ENCODE measurements at regions not wholly inside any gene's neighbourhood (a gene's known extent, or its start where the extent isn't known, plus 50 kb on each side); places are given as distances from the start of the nearest gene placed in this dataset.

DNA sequence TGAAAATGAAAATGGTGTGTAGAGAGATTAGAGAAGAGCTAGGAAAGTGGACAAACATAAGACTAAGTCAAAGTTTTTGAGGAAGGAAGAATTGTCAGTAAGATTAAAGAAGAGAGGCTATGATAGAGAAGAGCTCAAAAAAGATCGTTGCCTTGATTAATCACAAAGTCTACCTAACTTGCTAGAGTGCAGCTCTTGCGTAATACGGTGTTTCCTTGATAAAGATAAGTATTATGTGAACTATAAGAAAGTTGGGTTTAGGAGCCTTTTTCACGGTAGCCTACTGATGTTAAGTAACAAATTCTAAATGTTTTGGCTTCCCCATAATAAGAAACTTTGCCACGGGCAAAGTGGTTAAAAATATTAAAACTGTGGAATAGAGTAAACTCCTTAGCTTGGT lies 226.4 kb upstream of the NRXN1 start:
- no peak for DNase-seq (ENCODE audit: low read depth, low spot score)

DNA sequence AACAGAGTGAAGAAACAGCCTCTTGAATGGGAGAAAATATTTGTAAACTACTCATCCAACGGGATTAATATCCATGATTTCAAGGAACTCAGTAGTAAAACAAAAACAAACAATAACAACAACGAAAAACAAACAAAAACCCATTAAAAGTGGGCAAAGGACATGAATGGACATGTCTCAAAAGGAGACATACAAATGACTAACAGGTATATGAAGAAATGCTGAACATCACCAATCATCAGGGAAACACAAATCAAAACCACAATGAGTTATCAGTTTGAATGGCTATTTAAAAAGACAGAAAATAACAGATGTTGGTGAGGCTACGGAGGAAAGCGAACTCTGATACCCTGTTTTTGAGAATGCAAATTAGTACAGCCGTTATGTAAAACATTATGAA lies 224.8 kb upstream of the NRXN1 start:
- DNase-seq (ENCODE audit: low read depth, low spot score), result no peak

DNA sequence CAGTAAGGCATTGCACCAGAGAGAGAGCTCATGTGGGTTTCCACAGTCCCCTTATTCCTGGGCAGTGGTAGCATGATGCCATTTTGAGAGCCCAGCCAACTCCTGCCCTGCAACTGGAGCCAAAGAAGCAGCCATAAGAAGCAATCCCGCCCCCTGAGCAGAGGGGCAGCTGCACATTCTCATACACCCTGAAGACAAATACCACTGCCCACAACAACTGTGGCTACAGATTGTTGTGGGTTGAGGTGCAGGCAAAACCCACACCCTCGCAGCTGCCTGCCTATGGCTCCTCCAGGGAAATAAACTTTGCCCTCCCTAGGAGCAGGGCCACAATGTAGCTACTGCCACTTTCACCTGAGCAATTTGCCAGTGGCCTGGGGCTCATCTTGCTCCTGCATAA lies 219.4 kb upstream of the NRXN1 start:
- no peak for DNase-seq (ENCODE audit: low read depth, low spot score)

DNA sequence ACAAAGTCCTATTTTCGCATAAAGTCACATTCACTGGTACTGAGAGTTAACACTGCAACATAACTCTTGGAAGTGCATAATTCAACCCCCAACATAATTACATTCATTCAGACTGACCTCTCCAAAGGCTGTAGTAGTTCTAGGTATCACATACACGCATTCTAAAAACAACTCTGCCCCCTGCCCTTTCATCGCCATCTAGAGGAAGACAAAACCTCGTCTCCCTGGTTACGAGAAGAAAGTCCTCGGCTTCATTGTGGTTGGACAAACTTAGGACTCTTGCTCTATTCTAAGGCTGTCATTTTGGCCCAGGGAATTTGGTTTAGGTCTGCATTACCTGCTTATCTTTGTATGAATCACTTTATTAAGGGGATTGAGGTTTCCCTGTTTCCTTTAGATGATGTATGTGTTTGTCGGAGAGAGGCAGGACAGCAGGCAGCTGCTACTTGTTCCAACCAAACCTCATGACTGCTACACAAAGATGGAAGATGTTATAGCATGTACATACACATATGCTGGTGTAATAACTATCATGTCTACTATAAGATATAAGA lies 215.4 kb upstream of the NRXN1 start:
- no peak for DNase-seq (ENCODE audit: low read depth, low spot score)

DNA sequence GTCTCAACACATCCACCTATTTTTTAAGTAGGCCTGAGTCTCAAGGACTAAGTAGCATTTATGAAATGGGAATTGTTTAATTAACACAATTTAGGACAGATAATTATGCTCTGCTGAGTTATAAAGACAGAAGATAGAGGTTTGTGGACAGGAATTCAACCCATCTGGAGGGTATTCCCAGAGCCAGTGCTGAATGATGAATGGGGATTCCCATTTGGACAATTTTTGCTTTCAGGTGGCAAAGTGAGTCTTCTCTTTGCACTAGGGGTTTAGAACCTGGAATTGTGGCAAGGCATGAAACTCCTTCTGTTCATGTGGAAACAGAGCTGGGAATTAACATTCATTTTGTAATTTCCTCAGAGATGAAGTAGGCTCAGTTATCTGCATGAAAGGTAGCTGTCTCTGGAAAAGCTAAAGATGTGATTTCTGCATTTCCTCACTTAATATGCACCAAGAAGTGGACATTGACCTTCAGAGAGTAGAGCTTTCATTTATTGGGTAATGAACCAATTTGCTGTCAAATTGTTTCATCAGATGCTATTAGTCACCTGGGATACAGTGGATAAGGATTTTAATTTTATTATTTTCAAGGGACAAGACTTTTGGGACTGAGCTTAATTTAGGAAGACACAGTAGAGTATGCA lies 212.1 kb upstream of the NRXN1 start:
- no peak for DNase-seq (ENCODE audit: low read depth, low spot score)

DNA sequence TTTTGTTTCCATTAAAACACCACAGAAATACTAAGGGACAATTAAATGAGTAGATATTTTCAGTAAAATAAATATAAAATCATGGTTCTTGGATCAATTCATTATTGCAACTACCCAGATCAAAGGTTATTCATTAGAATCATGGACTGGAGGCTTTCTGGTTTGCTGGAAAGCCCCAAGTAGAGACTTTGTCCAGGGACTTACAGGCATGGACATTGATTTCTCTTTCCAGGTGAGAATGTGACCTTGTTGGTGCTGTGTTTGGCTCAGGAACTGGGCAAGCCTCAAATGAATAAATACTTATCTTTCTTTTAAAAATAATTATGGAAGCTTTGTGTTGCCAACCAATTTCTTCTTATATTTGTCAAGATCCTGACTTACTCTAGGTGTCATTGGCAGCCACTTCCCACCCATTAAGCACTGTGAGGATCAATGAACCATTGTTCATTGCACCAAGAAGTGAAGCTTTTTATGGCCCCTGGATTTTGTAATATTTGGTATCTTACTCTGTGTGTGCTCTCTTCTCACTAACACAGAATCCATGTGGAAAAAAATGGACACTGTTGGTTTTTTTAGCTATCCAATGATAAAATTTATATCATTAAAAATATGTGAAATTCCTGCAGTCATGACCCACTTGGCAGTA lies 205.8 kb upstream of the NRXN1 start:
- no peak for DNase-seq (ENCODE audit: low read depth, low spot score)

DNA sequence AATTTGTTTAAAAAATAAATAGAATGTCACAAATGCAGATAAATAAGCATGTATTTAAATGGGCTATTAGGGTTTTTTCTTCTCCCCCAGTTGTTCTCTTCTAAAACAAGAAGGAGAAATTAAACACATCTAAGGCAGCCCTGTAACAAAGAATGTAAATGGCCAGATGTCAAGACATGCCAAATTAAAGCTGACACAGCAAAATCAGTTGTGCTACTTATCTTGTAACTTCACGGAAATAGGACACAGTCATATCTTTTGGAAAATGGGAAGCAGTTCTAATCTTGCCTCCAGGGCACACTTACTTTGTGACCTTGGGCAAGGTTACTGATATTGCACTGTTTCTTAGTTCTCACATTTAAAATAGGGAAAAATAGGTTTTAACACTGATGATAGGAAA lies 200.1 kb upstream of the NRXN1 start:
- DNase-seq (ENCODE audit: low read depth, low spot score), result no peak

DNA sequence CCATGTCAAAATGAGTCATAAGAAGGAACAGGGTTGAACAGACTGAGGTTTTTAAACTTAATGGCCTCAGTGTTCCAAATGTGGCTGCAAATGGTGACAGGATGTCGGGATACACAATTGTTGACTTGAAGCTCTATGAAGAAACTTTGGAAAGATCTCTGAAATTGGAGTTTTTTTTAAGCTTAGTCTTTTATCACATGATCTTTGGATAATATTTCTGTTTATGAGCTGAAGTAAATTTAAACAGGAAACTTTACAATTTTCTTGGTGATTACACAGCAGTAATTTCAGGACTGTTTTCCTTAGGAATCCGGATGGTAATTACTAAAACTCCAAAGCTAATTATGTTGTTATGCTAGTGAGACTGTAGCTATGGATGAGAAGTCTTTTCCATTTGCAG lies 199.1 kb upstream of the NRXN1 start:
- no peak for DNase-seq (ENCODE audit: low read depth, low spot score)

DNA sequence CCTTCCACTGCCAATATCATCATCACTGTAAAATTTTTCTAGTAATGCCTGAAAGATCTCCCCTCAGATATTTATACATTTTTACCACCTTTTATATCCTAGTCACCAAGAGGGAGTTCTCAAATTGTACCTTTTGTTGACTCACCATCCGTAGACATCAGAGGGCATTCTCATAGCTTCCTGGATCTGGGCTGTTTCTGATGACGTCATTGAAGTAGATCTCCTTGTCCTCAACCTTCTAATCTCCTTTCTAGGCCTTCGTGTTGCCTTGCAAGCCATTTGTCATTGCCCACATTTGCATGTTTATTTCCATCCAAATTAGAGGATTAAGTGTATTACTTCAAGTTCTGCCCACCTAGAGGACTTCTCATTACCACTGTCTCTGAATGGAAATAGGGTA lies 193.4 kb upstream of the NRXN1 start:
- DNase-seq (ENCODE audit: low read depth, low spot score), result no peak

DNA sequence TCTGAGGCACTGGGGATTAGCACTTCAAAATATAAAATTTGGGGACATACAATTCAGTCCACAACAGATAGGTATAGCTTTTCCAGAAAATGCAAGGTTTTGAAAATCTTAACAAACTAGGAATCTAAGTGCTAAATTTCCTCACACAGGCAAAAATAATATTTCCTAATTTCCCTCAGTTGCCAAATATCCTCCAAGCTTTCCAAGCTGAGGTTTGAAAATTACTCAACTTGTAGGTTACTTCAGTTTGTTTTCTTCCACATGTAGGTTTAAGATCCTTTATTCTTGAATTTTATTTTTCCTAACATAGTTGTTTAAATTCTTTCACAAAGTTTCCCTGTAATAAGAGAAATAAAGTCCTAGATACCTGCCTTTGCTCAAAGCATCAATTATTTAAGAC lies 192.9 kb upstream of the NRXN1 start:
- DNase-seq (ENCODE audit: low read depth, low spot score), result no peak

DNA sequence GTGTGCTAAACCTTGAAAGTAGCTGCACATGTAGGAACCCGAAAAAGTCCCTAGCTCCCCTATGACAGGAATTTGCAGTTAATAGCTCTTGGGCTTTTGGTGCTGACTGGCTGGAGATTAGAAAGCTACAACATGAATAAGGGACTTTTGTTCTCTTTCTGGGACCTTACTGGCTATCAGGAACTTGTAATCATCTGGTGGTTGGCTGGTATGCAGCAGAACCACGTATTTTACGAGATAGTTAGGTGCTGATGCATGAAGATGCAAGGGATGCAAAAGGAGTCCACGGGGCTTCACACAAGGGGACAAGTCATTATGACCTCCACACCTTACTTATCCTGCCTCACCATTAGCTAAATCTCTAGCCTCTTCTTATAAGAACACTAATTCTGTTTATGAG lies 190.2 kb upstream of the NRXN1 start:
- DNase-seq (ENCODE audit: low read depth, low spot score), result no peak

DNA sequence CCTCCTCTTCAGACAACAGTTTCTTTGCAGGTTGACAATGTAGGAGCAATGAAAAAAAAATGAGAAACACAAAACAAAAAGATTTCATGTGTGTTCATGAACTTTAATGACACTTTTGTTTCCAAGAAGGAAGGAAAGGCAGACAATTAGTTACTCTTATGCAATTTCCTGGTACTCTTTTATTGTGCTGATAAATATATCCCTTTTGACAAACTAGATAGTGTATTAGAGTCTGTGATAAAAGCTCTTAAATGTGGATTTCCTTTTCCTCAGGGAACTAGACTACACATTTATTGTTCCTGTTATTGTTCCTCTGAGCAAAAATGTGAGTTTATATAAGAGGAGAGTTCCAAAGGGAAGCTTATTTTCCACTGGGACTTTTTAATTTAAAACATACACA lies 188.7 kb upstream of the NRXN1 start:
- DNase-seq (ENCODE audit: low read depth, low spot score), result no peak

DNA sequence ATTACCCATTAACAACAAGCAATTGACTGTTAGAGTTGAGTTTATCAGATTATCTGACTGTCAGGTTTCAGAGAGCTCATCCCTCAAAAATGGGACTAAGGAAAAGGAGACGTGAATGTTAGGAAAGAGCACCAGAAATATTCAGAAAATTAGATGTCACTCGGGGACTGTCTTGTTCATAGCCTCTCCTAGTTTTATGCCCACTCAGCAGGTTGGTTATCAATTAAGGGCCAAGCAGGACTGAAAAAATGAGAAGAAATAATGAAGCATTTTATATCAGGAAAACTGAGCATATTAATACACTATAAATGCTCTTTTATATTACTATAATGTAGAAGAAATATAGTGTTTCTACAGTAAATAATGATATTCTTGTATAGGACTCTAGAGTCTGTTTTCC lies 188.1 kb upstream of the NRXN1 start:
- DNase-seq (ENCODE audit: low read depth, low spot score), result no peak

DNA sequence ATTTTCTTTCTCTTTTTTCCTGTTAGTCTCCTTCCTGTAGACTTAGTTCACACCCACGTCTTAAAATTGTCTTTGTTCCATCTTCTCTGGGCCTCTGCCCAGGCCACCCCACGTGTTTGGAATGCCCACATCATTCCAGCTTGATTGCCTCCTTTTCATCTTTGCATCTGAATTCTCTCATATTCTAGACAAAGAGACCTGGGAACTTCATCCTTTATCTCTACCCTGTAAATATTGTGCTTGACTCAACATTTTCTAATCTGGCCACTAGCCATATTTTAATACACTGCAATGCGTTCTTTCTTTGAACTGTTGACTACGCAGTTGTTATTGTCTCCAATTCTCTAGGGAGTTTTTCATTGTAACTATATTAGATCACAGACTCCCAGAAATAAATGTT lies 187.5 kb upstream of the NRXN1 start:
- peak; percentile 64 for DNase-seq (ENCODE audit: low read depth, low spot score)

DNA sequence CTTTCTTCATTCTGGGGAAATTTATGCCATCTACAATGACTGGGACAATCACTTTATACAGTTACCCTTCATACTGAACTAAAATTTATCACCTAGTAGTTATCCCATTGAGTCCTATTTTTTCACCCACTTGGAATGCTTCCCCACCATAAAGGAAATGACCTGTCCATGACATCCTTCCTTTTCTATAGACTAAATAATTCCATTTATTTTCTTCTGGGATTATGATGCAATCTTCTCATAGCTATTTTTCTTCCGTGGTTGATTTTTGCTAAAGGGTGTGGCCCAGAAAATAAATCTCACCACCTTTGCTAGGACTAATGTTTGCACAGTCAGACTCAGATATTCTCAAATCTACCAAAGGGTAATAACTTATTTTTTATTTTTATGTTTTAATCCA lies 186.1 kb upstream of the NRXN1 start:
- DNase-seq (ENCODE audit: low read depth, low spot score), result no peak

DNA sequence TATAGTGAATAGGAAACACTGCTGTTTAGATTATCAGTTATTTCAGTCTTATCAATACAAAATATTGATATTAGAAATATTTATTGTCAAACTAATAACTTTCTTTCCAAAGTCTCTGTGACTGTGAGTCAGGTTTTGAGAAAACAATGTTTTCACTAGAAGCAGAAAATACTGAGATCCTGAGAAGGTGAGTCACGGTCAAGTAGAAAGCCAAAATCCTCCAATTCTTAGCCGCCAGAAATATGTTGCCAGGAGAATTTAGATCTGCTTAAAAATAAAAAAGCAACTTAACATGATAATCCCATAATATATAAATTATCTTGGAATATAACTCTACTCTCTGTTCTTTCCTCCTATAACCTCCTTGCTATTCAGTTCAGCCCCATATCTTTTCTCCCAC lies 181.9 kb upstream of the NRXN1 start:
- peak; percentile 37 for DNase-seq (ENCODE audit: low read depth, low spot score)

DNA sequence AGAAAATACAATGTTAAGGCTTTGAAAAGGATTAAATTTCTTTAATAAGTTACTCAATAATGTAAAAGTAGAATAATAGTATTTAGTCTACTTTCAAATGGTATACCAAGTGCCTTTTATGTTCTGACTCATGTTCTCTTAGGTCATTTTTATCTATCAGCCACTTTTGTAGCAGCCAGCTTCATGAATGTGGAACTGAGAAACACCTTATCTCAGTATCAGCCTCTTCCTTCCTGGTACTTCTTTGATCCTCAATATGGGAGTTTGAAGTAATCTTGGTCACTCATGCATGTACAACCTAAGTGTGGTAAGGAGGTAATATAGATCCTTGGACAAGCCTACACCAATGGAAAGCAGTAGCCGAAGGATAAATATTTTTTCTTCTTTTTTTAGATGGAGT lies 180.4 kb upstream of the NRXN1 start:
- no peak for DNase-seq (ENCODE audit: low read depth, low spot score)

DNA sequence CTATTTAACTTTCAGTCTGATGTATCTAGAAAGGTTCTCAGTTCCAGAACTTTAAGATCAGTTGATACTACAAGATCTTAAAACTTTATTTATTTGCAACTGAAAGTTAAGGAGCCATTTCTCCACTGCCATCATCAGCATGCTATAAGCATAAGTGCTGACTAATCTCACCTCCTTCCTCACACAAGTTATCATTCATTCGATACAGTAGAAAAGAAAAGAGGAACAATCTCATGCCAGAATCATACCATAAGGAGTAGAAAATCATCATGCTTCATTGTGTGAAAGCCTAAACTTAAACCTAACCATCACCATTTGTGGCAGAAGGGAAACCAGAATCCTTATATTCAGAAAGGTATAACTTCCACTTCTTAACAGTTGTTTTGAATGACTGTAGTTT lies 176.6 kb upstream of the NRXN1 start:
- no peak for DNase-seq (ENCODE audit: low read depth, low spot score)

DNA sequence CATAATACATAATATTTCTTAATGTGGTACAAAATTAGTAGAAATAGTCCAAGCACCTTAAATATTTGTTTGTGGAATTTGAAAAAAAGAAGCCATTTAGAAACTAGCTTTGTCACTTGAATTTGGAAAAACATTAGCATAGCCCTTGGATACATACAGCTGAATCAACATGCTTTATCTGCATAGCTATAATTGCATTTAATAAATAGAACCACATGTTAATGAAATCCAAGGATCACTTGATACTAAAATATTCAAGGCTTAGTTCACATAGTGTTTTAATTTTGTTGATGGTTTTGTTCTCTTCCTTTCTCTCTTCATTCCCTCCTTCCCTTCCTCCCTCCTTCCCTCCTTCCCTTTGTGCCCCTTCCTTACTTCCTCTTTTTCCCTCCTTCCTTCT lies 169.4 kb upstream of the NRXN1 start:
- no peak for DNase-seq (ENCODE audit: low read depth, low spot score)

DNA sequence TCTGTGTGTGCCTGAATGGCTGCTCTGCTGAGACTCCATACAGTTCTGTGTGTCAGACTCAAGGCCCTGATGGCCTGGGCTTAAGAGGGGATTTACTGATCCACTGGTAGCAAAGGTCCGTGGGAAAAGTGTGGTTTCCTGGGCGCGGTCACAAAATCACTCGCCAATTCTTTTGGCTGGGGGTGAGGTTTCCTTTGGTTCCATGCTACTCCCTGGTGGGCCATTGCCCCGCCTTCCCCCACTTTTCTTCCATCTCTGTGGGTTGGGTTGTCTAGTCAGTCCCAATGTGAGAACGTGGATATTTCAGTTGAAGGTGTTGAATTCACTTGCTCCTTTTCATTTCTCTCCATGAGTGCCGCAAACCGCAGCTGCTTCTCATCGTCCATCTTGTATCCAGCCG lies 162.7 kb upstream of the NRXN1 start:
- no peak for DNase-seq (ENCODE audit: low read depth, low spot score)

DNA sequence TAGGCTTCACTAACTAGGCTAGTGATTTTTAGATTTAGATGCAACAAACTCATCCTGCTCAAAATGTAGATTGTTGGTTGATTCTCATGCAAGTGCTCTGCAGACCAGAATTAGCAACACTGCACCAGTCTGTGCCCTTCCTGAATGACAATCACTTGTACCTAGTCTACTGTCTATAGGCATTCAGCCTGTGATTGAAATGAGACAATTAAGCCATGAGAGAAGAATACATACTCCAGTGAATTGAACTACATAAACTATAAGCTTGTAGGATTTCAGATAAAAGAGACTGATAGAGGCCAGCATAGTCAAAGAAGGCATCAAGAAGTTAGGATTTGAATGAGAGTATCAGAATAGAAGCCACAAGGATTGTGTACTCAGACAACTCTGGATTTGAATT lies 138.3 kb upstream of the NRXN1 start:
- DNase-seq (ENCODE audit: low read depth, low spot score), result no peak

DNA sequence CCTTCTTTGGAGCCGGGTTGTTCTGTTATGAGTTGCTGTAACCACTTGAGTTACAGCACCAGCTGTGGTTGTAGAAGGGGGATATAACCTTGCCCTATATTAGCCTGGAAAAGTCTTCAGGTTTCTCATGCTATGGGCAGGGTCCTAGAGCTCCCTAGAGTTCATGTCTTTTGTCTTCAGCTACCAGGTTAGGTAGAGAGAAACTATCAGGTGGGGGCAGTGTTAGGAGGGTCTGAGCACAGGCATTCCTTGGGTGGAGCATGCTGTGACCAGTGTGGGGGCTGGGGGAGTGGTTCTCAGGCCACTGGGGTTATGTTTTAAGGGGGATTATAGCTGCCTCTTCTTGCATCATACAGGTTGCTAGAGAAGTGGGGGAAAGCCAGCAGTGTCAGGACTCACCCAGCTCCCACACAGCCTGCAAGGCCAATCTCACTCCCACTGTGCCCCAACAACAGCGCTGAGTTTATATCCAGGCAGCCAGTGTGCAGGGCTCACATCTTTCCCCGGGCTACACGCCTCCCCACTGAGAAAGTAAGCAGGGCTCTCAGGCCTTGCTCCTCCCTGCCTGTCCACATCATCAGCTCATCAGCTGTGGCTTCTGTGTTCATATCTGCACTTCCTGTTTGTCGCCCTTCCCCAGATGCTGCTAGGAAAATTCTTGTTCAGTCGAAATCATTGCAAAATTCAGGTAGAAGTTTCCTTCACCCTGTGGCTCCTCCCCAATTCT lies 133.8 kb upstream of the NRXN1 start:
- no peak for DNase-seq (ENCODE audit: low read depth, low spot score)

DNA sequence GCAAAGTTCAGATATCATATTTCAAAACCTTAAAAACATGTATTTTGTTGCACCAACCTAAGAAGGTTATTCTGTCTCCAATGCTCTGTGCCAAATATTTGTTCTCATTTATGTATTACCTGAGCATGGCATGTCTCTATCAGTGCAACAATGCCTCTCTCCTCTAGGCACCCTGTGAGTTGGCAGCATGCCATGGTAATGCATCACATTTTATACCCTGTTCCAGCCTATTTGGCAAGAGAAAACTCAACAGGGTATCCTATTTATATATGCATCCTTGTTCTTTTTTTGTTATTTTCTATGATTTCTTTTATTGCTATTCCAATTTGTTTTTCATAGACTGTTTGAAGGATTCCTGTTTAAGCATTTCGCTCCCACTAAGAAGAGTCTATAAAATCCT lies 126.3 kb upstream of the NRXN1 start:
- no peak for DNase-seq (ENCODE audit: low read depth, low spot score)
